H9 (cell line): ENCODE measurements at regions not wholly inside any gene's neighbourhood (a gene's known extent, or its start where the extent isn't known, plus 50 kb on each side); places are given as distances from the start of the nearest gene placed in this dataset.

ENCODE experiments used
- DNase-seq: peaks from one replicate; pipeline ENCODE4 v3.0.0-alpha.2; 2017
- H2AFZ ChIP-seq: one replicate; pipeline ENCODE4 v1.6.1; 2013; ENCODE audit warnings: mild to moderate bottlenecking, low read length, control low read depth, moderate library complexity
- H2AK5ac ChIP-seq: 2 replicates; pipeline ENCODE4 v1.6.1; 2013; ENCODE audit warnings: low read length, control low read depth, mixed read lengths; ENCODE audit not compliant: insufficient read length
- H2BK120ac ChIP-seq: one replicate; pipeline ENCODE4 v1.6.1; 2013; ENCODE audit warnings: low read depth, mild to moderate bottlenecking, low read length, control low read depth, inconsistent platforms; ENCODE audit not compliant: poor library complexity, severe bottlenecking
- H2BK12ac ChIP-seq: 2 replicates; pipeline ENCODE4 v1.6.1; 2013; ENCODE audit warnings: low read length, control low read depth, mixed read lengths, low read depth; ENCODE audit not compliant: insufficient read length
- H2BK15ac ChIP-seq: 2 replicates; pipeline ENCODE4 v1.6.1; 2013; ENCODE audit warnings: low read depth, low read length, control low read depth
- H2BK20ac ChIP-seq: one replicate; pipeline ENCODE4 v1.6.1; 2013; ENCODE audit warnings: low read depth, mild to moderate bottlenecking, low read length, control low read depth, inconsistent platforms; ENCODE audit not compliant: poor library complexity, severe bottlenecking
- H2BK5ac ChIP-seq: 2 replicates; pipeline ENCODE4 v1.6.1; 2013; ENCODE audit warnings: low read length, control low read depth, mixed read lengths; ENCODE audit not compliant: insufficient read length
- H3K14ac ChIP-seq: 2 replicates; pipeline ENCODE4 v1.6.1; 2013; ENCODE audit warnings: low read length, control low read depth; ENCODE audit not compliant: insufficient read depth
- H3K18ac ChIP-seq: 2 replicates; pipeline ENCODE4 v1.6.1; 2013; ENCODE audit warnings: low read depth, mild to moderate bottlenecking, mixed read lengths, low read length, control low read depth; ENCODE audit not compliant: insufficient read length
- H3K23ac ChIP-seq: 2 replicates; pipeline ENCODE4 v1.6.1; 2013; ENCODE audit warnings: low read length, control low read depth, mixed read lengths, low read depth; ENCODE audit not compliant: insufficient read length
- H3K23me2 ChIP-seq: 2 replicates; pipeline ENCODE4 v1.6.1; 2013; ENCODE audit warnings: low read depth, mild to moderate bottlenecking, mixed read lengths, low read length, control low read depth; ENCODE audit not compliant: insufficient read length, poor library complexity, severe bottlenecking
- H3K27ac ChIP-seq: 2 replicates; pipeline ENCODE4 v1.5.1; 2013; ENCODE audit warnings: low read length, control low read depth, mixed read lengths, low read depth; ENCODE audit not compliant: insufficient read length
- H3K27me3 ChIP-seq: 2 replicates; pipeline ENCODE4 v1.6.1; 2013; ENCODE audit warnings: low read length, control low read depth, inconsistent platforms; ENCODE audit not compliant: insufficient read depth
- H3K4ac ChIP-seq: 2 replicates; pipeline ENCODE4 v1.6.1; 2013; ENCODE audit warnings: low read depth, mild to moderate bottlenecking, control low read depth, inconsistent platforms, low read length, moderate library complexity
- H3K4me1 ChIP-seq: 2 replicates; pipeline ENCODE4 v1.6.1; 2013; ENCODE audit warnings: low read length, control low read depth, inconsistent platforms; ENCODE audit not compliant: insufficient read depth
- H3K4me2 ChIP-seq: 2 replicates; pipeline ENCODE4 v1.6.1; 2013; ENCODE audit warnings: low read length, control low read depth, mixed read lengths; ENCODE audit not compliant: insufficient read length, insufficient read depth
- H3K56ac ChIP-seq: 2 replicates; pipeline ENCODE4 v1.6.1; 2013; ENCODE audit warnings: low read depth, mild to moderate bottlenecking, mixed read lengths, low read length, control low read depth; ENCODE audit not compliant: insufficient read length
- H3K79me1 ChIP-seq: 2 replicates; pipeline ENCODE4 v1.6.1; 2013; ENCODE audit warnings: low read depth, mild to moderate bottlenecking, moderate library complexity, low read length, control low read depth, inconsistent platforms; ENCODE audit not compliant: insufficient read depth, poor library complexity, severe bottlenecking
- H3K79me2 ChIP-seq: 2 replicates; pipeline ENCODE4 v1.6.1; 2013; ENCODE audit warnings: low read length, control low read depth, inconsistent platforms; ENCODE audit not compliant: insufficient read depth
- H3K9ac ChIP-seq: 2 replicates; pipeline ENCODE4 v1.6.1; 2013; ENCODE audit warnings: low read length, control low read depth, mixed read lengths; ENCODE audit not compliant: insufficient read length; ENCODE audit errors: extremely low read depth
- H3K9me3 ChIP-seq: one replicate; pipeline ENCODE4 v1.6.1; 2013; ENCODE audit warnings: low read depth, low read length, inconsistent platforms; ENCODE audit not compliant: control insufficient read depth
- H3T11ph ChIP-seq: one replicate; pipeline ENCODE4 v1.6.1; 2013; ENCODE audit warnings: mild to moderate bottlenecking, low read length, control low read depth, inconsistent platforms
- H4K20me1 ChIP-seq: one replicate; pipeline ENCODE4 v1.6.1; 2013; ENCODE audit not compliant: control insufficient read depth, insufficient read length, insufficient read depth
- H4K5ac ChIP-seq: 2 replicates; pipeline ENCODE4 v1.6.1; 2013; ENCODE audit warnings: low read depth, mild to moderate bottlenecking, mixed read lengths, low read length, control low read depth; ENCODE audit not compliant: insufficient read length
- H4K8ac ChIP-seq: replicated peaks from 2 replicates; pipeline ENCODE4 v1.6.1; 2013; ENCODE audit warnings: low read length, control low read depth, mixed read lengths, low read depth; ENCODE audit not compliant: insufficient read length
- H4K91ac ChIP-seq: 2 replicates; pipeline ENCODE4 v1.6.1; 2013; ENCODE audit warnings: low read depth, mild to moderate bottlenecking, moderate library complexity, mixed read lengths, low read length, control low read depth; ENCODE audit not compliant: insufficient read length
- H3K27ac Mint-ChIP-seq, 3 experiments: 2 replicates in 2 of 3; 3 replicates in 1 of 3; pipeline ENCODE4 v1.8.0; 2020 to 2021; ENCODE audit warnings: mixed read lengths in 3 of 3, mild to moderate bottlenecking in 1 of 3, moderate library complexity in 1 of 3
- H3K27me3 Mint-ChIP-seq: 2 replicates; pipeline ENCODE4 v1.8.0; 2021; ENCODE audit warnings: low read depth, mild to moderate bottlenecking, moderate library complexity, mixed read lengths
- H3K36me3 Mint-ChIP-seq, 3 experiments: 2 replicates in 2 of 3; 3 replicates in 1 of 3; pipeline ENCODE4 v1.8.0; 2020 to 2021; ENCODE audit warnings: low read depth in 3 of 3, mixed read lengths in 3 of 3; ENCODE audit not compliant: insufficient read depth in 1 of 3
- H3K4me1 Mint-ChIP-seq, 2 experiments: 2 replicates each; pipeline ENCODE4 v1.8.0; 2020; ENCODE audit warnings: mixed read lengths in 2 of 2
- H3K4me3 Mint-ChIP-seq, 2 experiments: 2 replicates in 1 of 2; 3 replicates in 1 of 2; pipeline ENCODE4 v1.8.0; 2020 to 2021; ENCODE audit warnings: mild to moderate bottlenecking in 2 of 2, mixed read lengths in 2 of 2, moderate library complexity in 1 of 2
- H3K9me3 Mint-ChIP-seq, 2 experiments: 2 replicates in 1 of 2; 3 replicates in 1 of 2; pipeline ENCODE4 v1.8.0; 2020; ENCODE audit warnings: mild to moderate bottlenecking in 2 of 2, mixed read lengths in 2 of 2, moderate library complexity in 1 of 2
- CTCF ChIP-seq: fragments of 200-600 bp; sonication (generic); conservative IDR thresholded peaks from 3 replicates; pipeline ENCODE4 v1.8.0; 2021; ENCODE audit warnings: antibody characterized with exemption, mild to moderate bottlenecking
- WGBS: extraction: QIAGEN DNeasy Blood & Tissue Kit; methylation state at CpG from one replicate; pipeline ENCODE4 v1.1.7; 2013; ENCODE audit warnings: missing lambda C conversion rate, low lambda C conversion rate, mixed read lengths; ENCODE audit not compliant: insufficient read length; ENCODE audit errors: extremely low coverage; 5-methylcytosine and 5-hydroxymethylcytosine counted together

- H3K36me3 Mint-ChIP-seq: no peaks in the 10 kb centered on the region; a peak in 1 of 7 replicates
- Histone ChIP-seq H3K14ac (no peak overlapping the region), H3K9me3 (no peaks in the 10 kb centered on the region), H3K27me3 (no peaks in the 10 kb centered on the region), H2BK15ac (no peak overlapping the region), H2BK12ac (no peak overlapping the region), H4K20me1 (no peaks in the 10 kb centered on the region), H2AFZ (no peak overlapping the region), H3K27ac (no peak overlapping the region), H3K9ac (no peak overlapping the region), H2BK5ac (no peak overlapping the region), H3K79me2 (no peaks in the 10 kb centered on the region), H3K23me2 (no peaks in the 10 kb centered on the region), H4K91ac (no peak overlapping the region), H3K4me1 (no peaks in the 10 kb centered on the region), H4K8ac (no peak overlapping the region), H3K56ac (no peak overlapping the region), H2AK5ac (no peak overlapping the region), H4K5ac (no peak overlapping the region), H3K4me2 (no peak overlapping the region), H3T11ph (no peak overlapping the region), H3K4ac (no peak overlapping the region), H3K79me1 (no peaks in the 10 kb centered on the region), H3K23ac (no peak overlapping the region), H2BK20ac (no peak overlapping the region), H3K18ac (no peak overlapping the region), H2BK120ac (no peak overlapping the region)
- no CpG with 5 or more reads among the region's 2 CpGs for WGBS
- no peak for DNase-seq
- no peak overlapping the region for H3K27ac Mint-ChIP-seq
- H3K4me3 Mint-ChIP-seq: no peak overlapping the region
- peaks cover 3 to 5% of the 10 kb centered on the region in 2 experiments; a peak in 3 of 5 replicates for H3K9me3 Mint-ChIP-seq
- H3K4me1 Mint-ChIP-seq: no peaks in the 10 kb centered on the region
- TF ChIP-seq CTCF: no peak
- H3K27me3 Mint-ChIP-seq: no peaks in the 10 kb centered on the region
These were observed 102.6 kb downstream of the RSL24D1 start for GRCh38 chr15:55094136-55094535.
